ENCODE measurements at regions not wholly inside any gene's neighbourhood (a gene's known extent, or its start where the extent isn't known, plus 50 kb on each side); places are given as distances from the start of the nearest gene placed in this dataset.

DNA sequence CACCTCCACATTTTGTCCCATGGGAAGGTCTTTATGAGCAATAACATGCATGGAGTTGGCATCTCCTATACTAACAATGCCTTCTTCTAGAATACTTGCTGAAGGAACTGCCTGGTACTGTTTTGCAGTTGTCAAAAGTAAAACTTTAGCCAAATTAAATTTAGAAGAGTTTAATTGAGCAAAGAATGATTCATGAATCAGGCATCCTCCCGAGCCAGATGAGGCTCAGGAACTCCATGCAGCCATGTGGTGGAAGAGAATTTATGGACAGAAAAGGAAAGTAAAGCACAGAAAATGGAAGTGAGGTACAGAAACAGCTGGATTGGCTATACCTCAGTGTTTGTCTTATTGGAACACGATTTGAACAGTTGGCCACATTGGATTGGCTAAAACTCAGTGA is 1081.9 kb downstream of the SLITRK1 start:
- no peak overlapping the region for H3K27ac ChIP-seq
- TF ChIP-seq, protein P1, sequence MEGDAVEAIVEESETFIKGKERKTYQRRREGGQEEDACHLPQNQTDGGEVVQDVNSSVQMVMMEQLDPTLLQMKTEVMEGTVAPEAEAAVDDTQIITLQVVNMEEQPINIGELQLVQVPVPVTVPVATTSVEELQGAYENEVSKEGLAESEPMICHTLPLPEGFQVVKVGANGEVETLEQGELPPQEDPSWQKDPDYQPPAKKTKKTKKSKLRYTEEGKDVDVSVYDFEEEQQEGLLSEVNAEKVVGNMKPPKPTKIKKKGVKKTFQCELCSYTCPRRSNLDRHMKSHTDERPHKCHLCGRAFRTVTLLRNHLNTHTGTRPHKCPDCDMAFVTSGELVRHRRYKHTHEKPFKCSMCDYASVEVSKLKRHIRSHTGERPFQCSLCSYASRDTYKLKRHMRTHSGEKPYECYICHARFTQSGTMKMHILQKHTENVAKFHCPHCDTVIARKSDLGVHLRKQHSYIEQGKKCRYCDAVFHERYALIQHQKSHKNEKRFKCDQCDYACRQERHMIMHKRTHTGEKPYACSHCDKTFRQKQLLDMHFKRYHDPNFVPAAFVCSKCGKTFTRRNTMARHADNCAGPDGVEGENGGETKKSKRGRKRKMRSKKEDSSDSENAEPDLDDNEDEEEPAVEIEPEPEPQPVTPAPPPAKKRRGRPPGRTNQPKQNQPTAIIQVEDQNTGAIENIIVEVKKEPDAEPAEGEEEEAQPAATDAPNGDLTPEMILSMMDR (conservative IDR thresholded peaks at IDR 0.05) = no peak
- no peak for TF ChIP-seq ZFX (IDR thresholded peaks at IDR 0.05)

DNA sequence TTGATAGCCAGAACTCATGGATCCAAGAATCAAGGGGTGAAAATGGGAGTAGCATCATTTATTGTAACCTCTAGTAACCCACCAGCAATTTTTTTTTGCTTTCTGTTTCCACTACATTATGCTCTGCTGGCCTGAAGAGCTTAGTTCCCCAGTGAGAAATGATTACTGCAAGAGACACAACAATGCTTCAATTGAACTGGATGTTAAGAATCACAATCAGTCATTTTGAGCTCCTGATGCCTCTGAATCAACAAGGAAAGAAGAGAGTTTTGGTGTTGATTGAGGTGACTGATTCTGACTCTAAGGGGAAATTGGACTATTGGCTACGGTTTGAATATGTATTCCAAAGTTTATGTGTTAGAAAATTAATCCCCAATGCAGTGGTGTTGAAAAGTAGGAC is 1084.4 kb downstream of the SLITRK1 start:
- TF ChIP-seq, protein P1 (conservative IDR thresholded peaks at IDR 0.05) = no peak
- TF ChIP-seq ZFX (IDR thresholded peaks at IDR 0.05) = no peak
- H3K27ac ChIP-seq = no peak overlapping the region

DNA sequence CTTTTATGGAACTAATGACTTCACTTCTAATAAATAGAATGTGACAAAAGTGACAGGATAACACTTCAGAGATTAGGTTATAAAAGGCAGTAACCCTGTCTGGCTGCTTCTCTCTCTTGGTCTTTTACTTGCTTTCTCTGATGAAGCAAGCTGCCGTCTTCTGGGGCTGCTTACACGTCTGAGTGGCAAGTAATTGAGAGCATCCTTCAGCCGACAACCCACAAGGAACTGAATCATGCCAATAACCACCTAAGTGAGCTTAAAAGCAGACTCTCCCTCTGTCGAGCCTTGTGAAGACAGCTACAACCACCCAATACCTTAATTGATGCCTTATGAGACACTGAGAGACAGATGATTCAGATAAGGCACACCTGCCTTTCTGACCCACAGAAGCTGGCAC is 1091.2 kb downstream of the SLITRK1 start:
- no peak overlapping the region for H3K27ac ChIP-seq
- no peak for TF ChIP-seq ZFX (IDR thresholded peaks at IDR 0.05)
- TF ChIP-seq, protein P1 (conservative IDR thresholded peaks at IDR 0.05) = no peak

DNA sequence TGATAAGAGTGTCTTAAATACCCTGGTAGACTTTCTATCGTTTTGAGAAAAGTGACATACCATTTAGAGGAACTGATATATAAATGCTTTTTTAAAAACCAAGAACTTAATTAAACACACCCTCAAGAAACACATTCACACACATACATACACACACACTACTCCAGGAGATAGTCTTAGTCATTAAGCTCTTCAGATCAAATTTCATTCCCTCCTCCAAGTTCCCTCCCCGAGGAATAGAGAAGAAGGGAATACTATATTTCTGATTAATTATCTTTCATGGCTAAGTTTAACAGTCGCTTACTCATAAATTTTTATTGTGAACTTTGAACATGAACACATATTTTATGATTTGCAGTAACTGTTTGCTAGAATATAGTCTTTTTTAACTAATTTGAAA is 1109.5 kb downstream of the SLITRK1 start:
- TF ChIP-seq ZFX (IDR thresholded peaks at IDR 0.05) = no peak
- TF ChIP-seq, protein P1 (conservative IDR thresholded peaks at IDR 0.05) = no peak
- no peak overlapping the region for H3K27ac ChIP-seq

DNA sequence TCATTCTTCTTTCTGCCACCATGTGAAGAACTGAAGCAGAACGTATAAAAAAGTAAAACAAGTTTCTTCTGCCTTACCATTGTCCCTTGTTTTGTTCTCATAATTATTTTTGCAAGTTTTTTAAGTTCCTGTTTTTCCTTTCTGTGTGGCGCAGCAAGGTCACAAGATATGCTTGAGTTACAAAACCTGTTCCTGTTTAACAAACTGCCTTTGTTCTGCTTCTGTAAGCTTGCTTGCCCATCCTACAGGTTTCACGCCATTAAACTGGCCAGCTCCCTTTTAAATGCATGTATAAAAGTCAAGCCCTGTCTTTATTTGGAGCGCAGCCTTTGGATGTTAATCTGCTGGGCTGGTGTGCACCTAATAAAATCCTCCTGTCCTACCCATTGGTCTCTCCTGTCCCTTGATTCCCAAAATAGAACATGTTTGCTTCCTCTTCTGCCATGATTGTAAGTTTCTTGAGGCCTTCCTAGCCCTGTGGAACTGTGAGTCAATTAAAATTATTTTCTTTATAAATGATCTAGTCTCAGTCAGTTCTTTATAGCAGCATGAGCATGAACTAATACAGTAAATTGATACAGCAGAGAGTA is 1115.4 kb downstream of the SLITRK1 start:
- TF ChIP-seq, protein P1 (conservative IDR thresholded peaks at IDR 0.05) = no peak
- no peak for TF ChIP-seq ZFX (IDR thresholded peaks at IDR 0.05)
- H3K27ac ChIP-seq = no peak overlapping the region

DNA sequence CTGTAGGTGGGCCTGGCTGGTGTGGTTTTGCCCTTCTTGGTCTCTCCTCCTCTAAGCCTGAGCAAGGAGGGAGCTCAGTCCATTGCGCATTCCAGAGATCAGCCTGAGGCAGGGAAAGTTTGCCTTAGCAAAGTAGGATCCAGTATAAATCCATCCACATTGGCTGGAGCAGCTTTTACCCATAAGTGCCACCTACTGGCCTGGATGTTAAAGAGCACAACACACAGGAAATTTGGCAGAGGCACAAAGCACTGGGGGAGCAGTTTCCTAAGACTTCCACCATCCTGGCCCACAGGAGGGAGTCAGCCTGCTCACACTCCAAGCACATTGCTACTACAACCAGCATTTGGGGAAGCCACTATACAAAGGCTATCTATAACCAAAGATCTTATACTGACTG is 1124.2 kb downstream of the SLITRK1 start:
- H3K27ac ChIP-seq = no peak overlapping the region
- TF ChIP-seq ZFX (IDR thresholded peaks at IDR 0.05) = no peak
- TF ChIP-seq, protein P1 (conservative IDR thresholded peaks at IDR 0.05) = peak; percentile 50

DNA sequence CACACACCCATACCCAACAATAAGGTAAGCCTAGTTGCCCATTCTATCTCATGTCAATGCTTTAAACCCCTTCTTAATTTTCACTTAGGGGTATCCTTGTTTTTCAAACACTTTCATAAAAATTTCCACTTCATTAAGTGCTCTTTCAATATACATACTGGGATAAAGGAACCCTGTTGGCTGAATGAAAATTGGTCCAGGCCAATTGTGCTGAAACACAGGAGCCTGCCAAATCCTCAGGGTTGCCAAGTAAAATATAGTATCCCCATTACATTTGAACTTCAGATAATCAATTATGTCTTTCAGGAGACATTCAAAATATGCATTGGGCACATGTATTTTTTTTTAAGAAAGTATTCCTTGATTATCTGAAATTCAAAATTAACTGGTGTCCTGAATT is 1131.1 kb downstream of the SLITRK1 start:
- TF ChIP-seq, protein P1 (conservative IDR thresholded peaks at IDR 0.05) = no peak
- no peak for TF ChIP-seq ZFX (IDR thresholded peaks at IDR 0.05)
- H3K27ac ChIP-seq = no peak overlapping the region
